ENCODE measurements at regions not wholly inside any gene's neighbourhood (a gene's known extent, or its start where the extent isn't known, plus 50 kb on each side); places are given as distances from the start of the nearest gene placed in this dataset.
"Not testable (repeated sequence)": the region's sequence is repeated elsewhere in the genome, so short reads cannot be mapped to it uniquely, and the experiment has no call there.

DNA sequence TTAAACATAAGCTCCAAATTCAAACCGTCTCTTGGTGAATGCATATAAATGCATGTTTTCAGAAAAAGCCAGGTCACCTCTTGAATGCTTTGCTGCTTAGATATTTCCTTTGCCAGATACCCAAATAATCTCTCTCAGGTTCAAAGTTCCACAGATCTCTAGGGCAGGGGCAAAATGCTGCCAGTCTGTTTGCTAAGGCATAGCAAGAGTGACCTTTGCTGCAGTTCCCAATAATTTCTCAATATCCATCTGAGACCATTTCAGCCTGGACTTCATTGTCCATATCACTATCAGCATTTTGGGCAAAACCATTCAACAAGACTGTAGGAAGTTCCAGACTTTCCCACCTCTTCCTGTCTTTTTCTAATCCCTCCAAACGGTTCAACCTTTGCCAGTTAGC, 1006.2 kb upstream of the KCND2 start:
- TF ChIP-seq FOXK2 (IDR thresholded peaks at IDR 0.05); BHLHE40 (IDR thresholded peaks at IDR 0.05; ENCODE audit: borderline replicate concordance); FOXM1 (IDR thresholded peaks at IDR 0.05; ENCODE audit: borderline replicate concordance); LEF1 (IDR thresholded peaks at IDR 0.05; ENCODE audit: borderline replicate concordance); SUZ12 (IDR thresholded peaks at IDR 0.05); TARDBP (IDR thresholded peaks at IDR 0.05); FOXA1 (IDR thresholded peaks at IDR 0.05); L3MBTL2 (conservative IDR thresholded peaks at IDR 0.05); SP1 (IDR thresholded peaks at IDR 0.05); ZNF384 (IDR thresholded peaks at IDR 0.05); NFRKB (IDR thresholded peaks at IDR 0.05); ELF4 (IDR thresholded peaks at IDR 0.05); CTBP1 (IDR thresholded peaks at IDR 0.05; ENCODE audit: borderline replicate concordance): not testable (repeated sequence)
